C4-2B (cell line): ENCODE measurements at regions not wholly inside any gene's neighbourhood (a gene's known extent, or its start where the extent isn't known, plus 50 kb on each side); places are given as distances from the start of the nearest gene placed in this dataset.

Experiments used
- ZFX ChIP-seq: fragments of 450-650 bp; IDR thresholded peaks from 2 replicates; pipeline ENCODE4 v1.6.1; 2017
- TF ChIP-seq, protein P1 (sequence below): fragments of 450-650 bp; conservative IDR thresholded peaks from 2 replicates; pipeline ENCODE4 v1.5.1; 2017; ENCODE audit warnings: mild to moderate bottlenecking

- TF ChIP-seq, protein P1, sequence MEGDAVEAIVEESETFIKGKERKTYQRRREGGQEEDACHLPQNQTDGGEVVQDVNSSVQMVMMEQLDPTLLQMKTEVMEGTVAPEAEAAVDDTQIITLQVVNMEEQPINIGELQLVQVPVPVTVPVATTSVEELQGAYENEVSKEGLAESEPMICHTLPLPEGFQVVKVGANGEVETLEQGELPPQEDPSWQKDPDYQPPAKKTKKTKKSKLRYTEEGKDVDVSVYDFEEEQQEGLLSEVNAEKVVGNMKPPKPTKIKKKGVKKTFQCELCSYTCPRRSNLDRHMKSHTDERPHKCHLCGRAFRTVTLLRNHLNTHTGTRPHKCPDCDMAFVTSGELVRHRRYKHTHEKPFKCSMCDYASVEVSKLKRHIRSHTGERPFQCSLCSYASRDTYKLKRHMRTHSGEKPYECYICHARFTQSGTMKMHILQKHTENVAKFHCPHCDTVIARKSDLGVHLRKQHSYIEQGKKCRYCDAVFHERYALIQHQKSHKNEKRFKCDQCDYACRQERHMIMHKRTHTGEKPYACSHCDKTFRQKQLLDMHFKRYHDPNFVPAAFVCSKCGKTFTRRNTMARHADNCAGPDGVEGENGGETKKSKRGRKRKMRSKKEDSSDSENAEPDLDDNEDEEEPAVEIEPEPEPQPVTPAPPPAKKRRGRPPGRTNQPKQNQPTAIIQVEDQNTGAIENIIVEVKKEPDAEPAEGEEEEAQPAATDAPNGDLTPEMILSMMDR, result no peak
- TF ChIP-seq ZFX, result no peak
Observed at GRCh38 chr7:153324094-153324493, 564.5 kb downstream of the ACTR3B start.
